Activated B cell treated with CpG ODN at 0.5 μM for 24 hours (primary cell): ENCODE measurements at regions not wholly inside any gene's neighbourhood (a gene's known extent, or its start where the extent isn't known, plus 50 kb on each side); places are given as distances from the start of the nearest gene placed in this dataset.

Experiments used
- ATAC-seq: fragments of 200-7000 bp; cut with Tn5 transposase; one replicate; pipeline ENCODE4 v1.10.0; 2021; ENCODE audit warnings: low read depth, mild to moderate bottlenecking, moderate library complexity
- CTCF ChIA-PET: fragments of 350-600 bp; sonication (Branson Sonifier 250); formaldehyde crosslinking; loops from one replicate; lab custom pipeline; 2021; ENCODE audit warnings: antibody characterized with exemption; lab: Charles Lee
- POLR2A ChIA-PET: fragments of 350-600 bp; sonication (Branson Sonifier 250); formaldehyde crosslinking; loops from one replicate; lab custom pipeline; 2021; ENCODE audit warnings: antibody characterized with exemption; lab: Charles Lee
- DNase-seq: peaks from one replicate; pipeline ENCODE4 v3.0.0; 2022
- H3K27ac Mint-ChIP-seq: one replicate; pipeline ENCODE4 v1.8.0; 2020; ENCODE audit warnings: mixed read lengths
- H3K27me3 Mint-ChIP-seq: one replicate; pipeline ENCODE4 v1.8.0; 2021; ENCODE audit warnings: mixed read lengths
- H3K36me3 Mint-ChIP-seq: one replicate; pipeline ENCODE4 v1.8.0; 2021; ENCODE audit warnings: low read depth, mixed read lengths
- H3K4me1 Mint-ChIP-seq: one replicate; pipeline ENCODE4 v1.8.0; 2021; ENCODE audit warnings: mixed read lengths
- H3K4me3 Mint-ChIP-seq: one replicate; pipeline ENCODE4 v1.8.0; 2020; ENCODE audit warnings: mild to moderate bottlenecking, mixed read lengths
- H3K9me3 Mint-ChIP-seq: one replicate; pipeline ENCODE4 v1.8.0; 2020; ENCODE audit warnings: mixed read lengths
- CTCF ChIP-seq: fragments of 200-600 bp; IDR thresholded peaks from one replicate; pipeline ENCODE4 v1.8.0; 2022; ENCODE audit warnings: antibody characterized with exemption, mild to moderate bottlenecking
- intact Hi-C: fragments of 100-400 bp; cut with micrococcal nuclease; formaldehyde crosslinking; loops from one replicate; pipeline ENCODE4 v1.15.1; 2024

GRCh38 chr14:103186909-103187586 is 63.8 kb downstream of the TNFAIP2 start:
- no peak overlapping the region for H3K4me3 Mint-ChIP-seq
- POLR2A ChIA-PET = no interaction called here
- no peaks in the 10 kb centered on the region for H3K36me3 Mint-ChIP-seq
- no peak for TF ChIP-seq CTCF
- H3K27me3 Mint-ChIP-seq = peaks cover 46% of the 10 kb centered on the region
- DNase-seq (no peak), ATAC-seq (no peak)
- intact Hi-C loops = loop anchor here (5.0 kb wide), 2 partner anchors 105 to 495 kb away; no protein-coding TSS in a partner anchor
- peaks cover 7% of the 10 kb centered on the region for H3K4me1 Mint-ChIP-seq
- H3K9me3 Mint-ChIP-seq = no peaks in the 10 kb centered on the region
- CTCF ChIA-PET = interaction anchor here (1.0 to 2.3 kb wide), 2 partner anchors 81 to 105 kb away, joined by 3 to 18 read pairs; no protein-coding TSS in a partner anchor
- no peak overlapping the region for H3K27ac Mint-ChIP-seq

GRCh38 chr14:103187911-103188310 is 64.7 kb downstream of the TNFAIP2 start:
- Mint-ChIP-seq H3K4me3 (no peak overlapping the region), H3K27ac (no peak overlapping the region), H3K9me3 (peaks cover 3% of the 10 kb centered on the region), H3K27me3 (peaks cover 51% of the 10 kb centered on the region), H3K36me3 (no peaks in the 10 kb centered on the region), H3K4me1 (peaks cover 7% of the 10 kb centered on the region)
- TF ChIP-seq CTCF = no peak
- ChIA-PET CTCF (interaction anchor here (1.4 to 2.3 kb wide), 2 partner anchors 82 to 83 kb away, joined by 6 to 18 read pairs; no protein-coding TSS in a partner anchor), POLR2A (no interaction called here)
- DNase-seq = no peak
- ATAC-seq = no peak
- intact Hi-C loops = loop anchor here (5.0 kb wide), 2 partner anchors 104 to 496 kb away; no protein-coding TSS in a partner anchor

GRCh38 chr14:103188810-103189480 is 65.7 kb downstream of the TNFAIP2 start:
- H3K4me3 Mint-ChIP-seq = peak overlapping the region; percentile 11
- H3K36me3 Mint-ChIP-seq = no peaks in the 10 kb centered on the region
- no peak overlapping the region for H3K27ac Mint-ChIP-seq
- DNase-seq (peak; percentile 22), ATAC-seq (peak; percentile 47)
- H3K4me1 Mint-ChIP-seq = peaks cover 7% of the 10 kb centered on the region
- intact Hi-C loops = loop anchor here (5.0 kb wide), 2 partner anchors 103 to 497 kb away; no protein-coding TSS in a partner anchor
- ChIA-PET CTCF (interaction anchor here (1.4 kb wide), 1 partner anchor 84 kb away, joined by 6 read pairs; no protein-coding TSS in a partner anchor), POLR2A (no interaction called here)
- H3K27me3 Mint-ChIP-seq = peaks cover 51% of the 10 kb centered on the region
- H3K9me3 Mint-ChIP-seq = peaks cover 3% of the 10 kb centered on the region
- TF ChIP-seq CTCF = no peak

- H3K36me3 Mint-ChIP-seq = no peaks in the 10 kb centered on the region
- POLR2A ChIA-PET = no interaction called here
- peak overlapping the region; percentile 38 for H3K4me3 Mint-ChIP-seq
- H3K9me3 Mint-ChIP-seq = peaks cover 3% of the 10 kb centered on the region
- CTCF ChIA-PET = no interaction called here
- H3K4me1 Mint-ChIP-seq = peaks cover 7% of the 10 kb centered on the region
- intact Hi-C loops = loop anchor here (5.0 kb wide), 2 partner anchors 103 to 497 kb away; no protein-coding TSS in a partner anchor
- TF ChIP-seq CTCF = no peak
- no peak overlapping the region for H3K27ac Mint-ChIP-seq
- H3K27me3 Mint-ChIP-seq = peaks cover 51% of the 10 kb centered on the region
- ATAC-seq = no peak
- no peak for DNase-seq
These were observed 66.5 kb downstream of the TNFAIP2 start for GRCh38 chr14:103189481-103190470.
